Keratinocyte (primary cell): ENCODE measurements at regions not wholly inside any gene's neighbourhood (a gene's known extent, or its start where the extent isn't known, plus 50 kb on each side); places are given as distances from the start of the nearest gene placed in this dataset.

Experiments
- DNase-seq: peaks from one replicate; pipeline ENCODE4 v3.0.0-alpha.2; 2011; ENCODE audit warnings: low read depth, missing footprints, low spot score
- FAIRE-seq: peaks from 2 replicates; lab custom pipeline; 2011; peaks lifted over from hg19 to GRCh38; lab: Jason Lieb, UNC
- H2AFZ ChIP-seq: 2 replicates; pipeline ENCODE4 v1.6.0; 2012; ENCODE audit warnings: low read length, control low read depth, inconsistent platforms; ENCODE audit not compliant: control insufficient read depth
- H3K27ac ChIP-seq: 2 replicates; pipeline ENCODE4 v1.5.1; 2011; ENCODE audit warnings: low read length; ENCODE audit not compliant: control insufficient read depth, insufficient read depth
- H3K27me3 ChIP-seq: 3 replicates; pipeline ENCODE4 v1.6.0; 2011; ENCODE audit warnings: low read length; ENCODE audit not compliant: control insufficient read depth, insufficient read depth; ENCODE audit errors: extremely low read depth
- H3K36me3 ChIP-seq, 2 experiments: 2 replicates in 1 of 2; 3 replicates in 1 of 2; pipeline ENCODE4 v1.5.1; 2011; ENCODE audit warnings: low read length in 2 of 2, mild to moderate bottlenecking in 1 of 2; ENCODE audit not compliant: control insufficient read depth in 2 of 2, insufficient read depth in 2 of 2; ENCODE audit errors: extremely low read depth in 1 of 2
- H3K4me1 ChIP-seq: 3 replicates; pipeline ENCODE4 v1.5.1; 2011; ENCODE audit warnings: low read length; ENCODE audit not compliant: control insufficient read depth, insufficient read depth; ENCODE audit errors: extremely low read depth
- H3K4me2 ChIP-seq: 3 replicates; pipeline ENCODE4 v1.6.0; 2011; ENCODE audit warnings: low read depth, low read length; ENCODE audit not compliant: control insufficient read depth, insufficient read depth; ENCODE audit errors: extremely low read depth
- H3K4me3 ChIP-seq, 3 experiments: fragments of 200-600 bp in 1 of 3; sonication (generic) in 1 of 3; 2 replicates in 2 of 3; 3 replicates in 1 of 3; pipeline ENCODE4 v1.5.1; 2011 to 2016; ENCODE audit warnings: low read length in 3 of 3, mild to moderate bottlenecking in 3 of 3, control low read depth in 2 of 3, inconsistent platforms in 1 of 3, low read depth in 1 of 3, mixed read lengths in 1 of 3, mixed run types in 1 of 3, moderate library complexity in 1 of 3; ENCODE audit not compliant: control insufficient read depth in 2 of 3, insufficient read depth in 2 of 3; ENCODE audit errors: extremely low read depth in 1 of 3
- H3K79me2 ChIP-seq: 2 replicates; pipeline ENCODE4 v1.6.0; 2012; ENCODE audit warnings: low read length; ENCODE audit not compliant: control insufficient read depth, insufficient read depth
- H3K9ac ChIP-seq: 3 replicates; pipeline ENCODE4 v1.6.0; 2011; ENCODE audit warnings: low read length; ENCODE audit not compliant: control insufficient read depth, insufficient read depth; ENCODE audit errors: extremely low read depth
- H3K9me1 ChIP-seq: 3 replicates; pipeline ENCODE4 v1.6.0; 2011; ENCODE audit warnings: low read length; ENCODE audit not compliant: control insufficient read depth, insufficient read depth; ENCODE audit errors: extremely low read depth
- H3K9me3 ChIP-seq: 2 replicates; pipeline ENCODE4 v1.5.1; 2012; ENCODE audit warnings: low read depth, low read length; ENCODE audit not compliant: control insufficient read depth
- H4K20me1 ChIP-seq: 3 replicates; pipeline ENCODE4 v1.6.0; 2011; ENCODE audit warnings: low read length; ENCODE audit not compliant: control insufficient read depth, insufficient read depth; ENCODE audit errors: extremely low read depth
- CTCF ChIP-seq, 3 experiments: IDR thresholded peaks in 1 of 3; conservative IDR thresholded peaks in 1 of 3; optimal IDR thresholded peaks in 1 of 3; 2 replicates in 2 of 3; 3 replicates in 1 of 3; pipeline versions ENCODE3 to v1.5.1; 2011; ENCODE audit warnings: low read length in 3 of 3, mild to moderate bottlenecking in 3 of 3, moderate library complexity in 2 of 3, control low read depth in 1 of 3, inconsistent platforms in 1 of 3; ENCODE audit not compliant: insufficient read depth in 2 of 3; ENCODE audit errors: extremely low read depth in 1 of 3
- EZH2 ChIP-seq: IDR thresholded peaks from one replicate; pipeline ENCODE4 v1.6.1; 2012; ENCODE audit warnings: inconsistent platforms, mild to moderate bottlenecking, low read length, moderate library complexity
- dilution Hi-C: fragments of 300-500 bp; cut with MboI; formaldehyde crosslinking; loops from one replicate; pipeline ENCODE4 v1.7.0; 2020; ENCODE audit warnings: low sequenced_read_pairs; ENCODE audit not compliant: extremely low pct_ligation_motif_present

GRCh38 chr2:16048466-16048865, 108.1 kb downstream of the MYCN start:
- Histone ChIP-seq H2AFZ (no peak overlapping the region), H3K27ac (no peak overlapping the region), H3K27me3 (no peaks in the 10 kb centered on the region), H3K9ac (no peak overlapping the region), H4K20me1 (no peaks in the 10 kb centered on the region), H3K4me2 (no peak overlapping the region), H3K9me3 (no peaks in the 10 kb centered on the region), H3K4me1 (no peaks in the 10 kb centered on the region), H3K36me3 (no peaks in the 10 kb centered on the region), H3K9me1 (no peaks in the 10 kb centered on the region), H3K79me2 (no peaks in the 10 kb centered on the region), H3K4me3 (no peak overlapping the region)
- FAIRE-seq (no peak), DNase-seq (no peak)
- TF ChIP-seq CTCF (optimal IDR thresholded peaks at IDR 0.05 in 1 of 3, IDR thresholded peaks at IDR 0.05 in 1 of 3, conservative IDR thresholded peaks at IDR 0.05 in 1 of 3; ENCODE audit: extremely low read depth in 1 of 3, insufficient read depth in 2 of 3, low read length in 3 of 3) (no peak), EZH2 (no peak)
- dilution Hi-C loops = no loop called here

- H2AFZ ChIP-seq = no peak overlapping the region
- no peak overlapping the region for H3K9ac ChIP-seq
- no peak for DNase-seq
- no peaks in the 10 kb centered on the region for H3K27me3 ChIP-seq
- no peaks in the 10 kb centered on the region for H3K79me2 ChIP-seq
- no peak overlapping the region for H3K4me2 ChIP-seq
- TF ChIP-seq CTCF (optimal IDR thresholded peaks at IDR 0.05 in 1 of 3, IDR thresholded peaks at IDR 0.05 in 1 of 3, conservative IDR thresholded peaks at IDR 0.05 in 1 of 3; ENCODE audit: extremely low read depth in 1 of 3, insufficient read depth in 2 of 3, low read length in 3 of 3) = no peak
- no peak for TF ChIP-seq EZH2
- no peaks in the 10 kb centered on the region for H3K36me3 ChIP-seq
- H3K9me3 ChIP-seq = no peaks in the 10 kb centered on the region
- dilution Hi-C loops = no loop called here
- H3K4me1 ChIP-seq = no peaks in the 10 kb centered on the region
- no peak for FAIRE-seq
- H3K9me1 ChIP-seq = no peaks in the 10 kb centered on the region
- no peak overlapping the region for H3K27ac ChIP-seq
- H3K4me3 ChIP-seq = no peak overlapping the region
- no peaks in the 10 kb centered on the region for H4K20me1 ChIP-seq
Observed at GRCh38 chr2:16047701-16048100, 107.4 kb downstream of the MYCN start.
